ENCODE measurements at regions not wholly inside any gene's neighbourhood (a gene's known extent, or its start where the extent isn't known, plus 50 kb on each side); places are given as distances from the start of the nearest gene placed in this dataset.

DNA sequence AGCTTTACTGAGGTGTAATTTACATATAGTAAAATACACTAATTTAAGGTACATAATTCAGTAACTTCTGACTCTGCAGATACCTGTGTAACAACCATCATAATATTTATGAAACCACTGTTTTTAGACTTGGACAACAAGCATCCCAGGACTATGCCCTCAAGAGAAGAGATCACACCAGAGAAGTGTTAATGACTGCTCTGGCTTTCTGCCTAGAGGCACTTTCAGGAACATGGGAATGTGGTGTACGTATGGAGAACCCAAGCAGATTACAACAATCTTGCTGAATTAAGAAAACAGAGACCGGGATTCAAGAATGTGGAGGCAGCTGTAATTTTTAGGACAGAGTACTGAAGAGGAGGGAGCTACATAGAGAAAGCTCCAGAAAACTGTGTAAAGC is 475.2 kb downstream of the LPIN1 start:
- DNase-seq (ENCODE audit: extremely low read depth, low read depth): no peak
- TF ChIP-seq, protein P1, sequence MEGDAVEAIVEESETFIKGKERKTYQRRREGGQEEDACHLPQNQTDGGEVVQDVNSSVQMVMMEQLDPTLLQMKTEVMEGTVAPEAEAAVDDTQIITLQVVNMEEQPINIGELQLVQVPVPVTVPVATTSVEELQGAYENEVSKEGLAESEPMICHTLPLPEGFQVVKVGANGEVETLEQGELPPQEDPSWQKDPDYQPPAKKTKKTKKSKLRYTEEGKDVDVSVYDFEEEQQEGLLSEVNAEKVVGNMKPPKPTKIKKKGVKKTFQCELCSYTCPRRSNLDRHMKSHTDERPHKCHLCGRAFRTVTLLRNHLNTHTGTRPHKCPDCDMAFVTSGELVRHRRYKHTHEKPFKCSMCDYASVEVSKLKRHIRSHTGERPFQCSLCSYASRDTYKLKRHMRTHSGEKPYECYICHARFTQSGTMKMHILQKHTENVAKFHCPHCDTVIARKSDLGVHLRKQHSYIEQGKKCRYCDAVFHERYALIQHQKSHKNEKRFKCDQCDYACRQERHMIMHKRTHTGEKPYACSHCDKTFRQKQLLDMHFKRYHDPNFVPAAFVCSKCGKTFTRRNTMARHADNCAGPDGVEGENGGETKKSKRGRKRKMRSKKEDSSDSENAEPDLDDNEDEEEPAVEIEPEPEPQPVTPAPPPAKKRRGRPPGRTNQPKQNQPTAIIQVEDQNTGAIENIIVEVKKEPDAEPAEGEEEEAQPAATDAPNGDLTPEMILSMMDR (IDR thresholded peaks at IDR 0.05; ENCODE audit: low read depth, low read length): no peak

DNA sequence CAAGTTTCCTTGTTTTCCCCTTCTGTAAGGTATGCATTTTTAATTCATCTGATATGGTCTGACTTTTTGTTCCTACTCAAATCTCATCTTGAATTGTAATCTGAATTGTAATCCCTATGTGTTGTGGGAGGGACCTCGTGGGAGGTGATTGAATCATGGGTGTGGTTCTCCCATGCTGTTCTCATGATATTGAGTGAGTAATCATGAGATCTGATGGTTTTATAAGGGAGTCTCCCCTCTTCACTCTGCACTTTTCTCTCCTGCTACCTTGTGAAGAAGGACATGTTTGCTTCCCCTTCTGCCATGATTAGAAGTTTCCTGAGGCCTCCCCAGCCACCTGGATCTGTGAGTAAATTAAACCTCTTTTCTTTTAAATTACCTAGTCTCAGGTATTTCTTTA is 476.1 kb downstream of the LPIN1 start:
- TF ChIP-seq, protein P1 (IDR thresholded peaks at IDR 0.05; ENCODE audit: low read depth, low read length): no peak

DNA sequence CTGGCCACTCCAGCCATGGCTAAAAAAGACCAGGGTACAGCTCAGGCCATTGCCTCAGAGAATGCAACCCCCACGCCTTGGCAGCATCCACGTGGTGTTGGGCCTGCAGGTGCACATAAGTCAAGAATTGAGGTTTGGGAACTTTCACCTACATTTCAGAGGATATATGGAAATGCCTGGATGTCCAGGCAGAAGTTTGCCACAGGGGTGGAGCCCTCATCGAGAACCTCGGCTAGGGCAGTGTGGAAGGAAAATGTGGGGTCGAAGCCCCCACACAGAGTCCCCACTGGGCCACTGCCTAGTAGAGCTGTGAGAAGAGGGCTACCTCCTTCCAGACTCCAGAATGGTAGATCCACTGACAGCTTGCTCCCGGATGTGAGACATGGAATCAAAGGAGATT is 477.3 kb downstream of the LPIN1 start:
- TF ChIP-seq, protein P1 (IDR thresholded peaks at IDR 0.05; ENCODE audit: low read depth, low read length): no peak
- no peak for DNase-seq (ENCODE audit: extremely low read depth, low read depth)

More for the DNA sequence above, 476.1 kb downstream of the LPIN1 start:
- DNase-seq (ENCODE audit: extremely low read depth, low read depth): no peak

GRCh38 chr2:12226653-12227052 is 480.2 kb downstream of the LPIN1 start:
- TF ChIP-seq, protein P1 (IDR thresholded peaks at IDR 0.05; ENCODE audit: low read depth, low read length): no peak
- no peak for DNase-seq (ENCODE audit: extremely low read depth, low read depth)

GRCh38 chr2:12227941-12228608 is 481.6 kb downstream of the LPIN1 start:
- TF ChIP-seq, protein P1 (IDR thresholded peaks at IDR 0.05; ENCODE audit: low read depth, low read length): no peak

DNA sequence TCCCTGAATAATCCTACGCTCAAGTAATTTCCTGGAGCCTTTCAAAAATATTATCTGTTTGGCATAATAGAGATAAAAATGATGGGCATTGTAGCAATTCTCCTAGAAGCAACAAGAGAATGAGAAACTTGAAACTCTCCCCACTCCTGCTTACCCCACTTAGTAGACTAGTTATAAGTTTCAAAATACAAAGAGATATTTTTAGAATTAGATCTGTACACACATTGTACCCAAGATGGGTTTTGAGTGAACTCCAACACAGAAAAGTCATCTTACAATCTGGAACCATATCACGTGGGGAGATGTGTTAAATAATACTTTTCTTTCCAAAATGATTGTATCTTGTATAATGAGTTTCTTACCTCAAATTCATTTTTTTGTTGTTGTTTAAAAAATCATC is 484.9 kb downstream of the LPIN1 start:
- no peak for DNase-seq (ENCODE audit: extremely low read depth, low read depth)
- TF ChIP-seq, protein P1 (IDR thresholded peaks at IDR 0.05; ENCODE audit: low read depth, low read length): no peak

More at GRCh38 chr2:12227941-12228608, 481.6 kb downstream of the LPIN1 start:
- no peak for DNase-seq (ENCODE audit: extremely low read depth, low read depth)

DNA sequence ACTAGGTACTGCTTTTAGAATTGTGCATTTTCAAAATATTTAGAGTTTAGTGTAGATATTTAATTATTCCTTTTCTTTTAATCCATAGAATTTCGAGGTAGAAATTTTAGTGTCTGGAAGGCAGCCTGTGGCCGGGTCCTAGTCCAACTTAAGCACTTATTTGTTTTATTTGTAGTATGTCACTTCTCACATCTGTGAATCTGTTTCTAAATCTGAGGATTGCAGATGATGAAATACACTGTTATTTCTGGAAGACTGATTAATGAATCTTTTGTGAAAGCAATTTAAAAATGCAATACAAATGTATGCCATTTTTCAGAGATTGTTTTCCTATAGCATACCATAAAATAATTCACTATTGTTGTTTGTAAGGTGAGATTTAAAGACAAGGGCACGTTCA is 483.9 kb upstream of the TRIB2 start:
- TF ChIP-seq, protein P1 (IDR thresholded peaks at IDR 0.05; ENCODE audit: low read depth, low read length): no peak
- no peak for DNase-seq (ENCODE audit: extremely low read depth, low read depth)

All from AG09319 (cell line).